GM12892 (cell line): ENCODE measurements at regions not wholly inside any gene's neighbourhood (a gene's known extent, or its start where the extent isn't known, plus 50 kb on each side); places are given as distances from the start of the nearest gene placed in this dataset.
"Not testable (repeated sequence)": the region's sequence is repeated elsewhere in the genome, so short reads cannot be mapped to it uniquely, and the experiment has no call there.

Experiments
- POLR2A ChIP-seq: IDR thresholded peaks from 2 replicates; pipeline ENCODE4 v1.6.1; 2011; ENCODE audit warnings: low read depth, low read length, control low read depth
- POLR2AphosphoS5 ChIP-seq: IDR thresholded peaks from 2 replicates; pipeline ENCODE4 v1.6.1; 2011; ENCODE audit warnings: low read depth, low read length, control low read depth

DNA sequence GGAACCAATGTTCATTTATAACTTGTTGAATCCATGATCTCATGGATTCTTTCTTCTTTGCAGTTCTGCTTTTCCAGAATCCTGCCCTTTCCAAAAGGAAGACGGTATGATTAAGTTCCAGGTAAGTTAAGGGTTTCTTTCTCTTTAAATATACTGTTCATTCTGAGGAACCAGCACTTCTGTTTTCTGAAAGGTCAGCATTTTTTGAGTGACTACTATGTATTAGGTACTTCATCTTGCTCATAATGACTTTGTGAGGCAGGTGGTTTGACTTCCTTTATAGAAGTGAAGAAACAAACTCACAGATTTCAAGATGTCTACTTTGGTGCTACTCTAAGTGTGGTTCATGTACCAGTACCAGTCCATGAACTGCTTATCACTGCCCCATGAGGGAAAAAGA, 107.4 kb upstream of the GPR39 start:
- TF ChIP-seq POLR2A, POLR2AphosphoS5: not testable (repeated sequence)
